Thyroid gland (tissue), 4 donors: ENCODE measurements at regions not wholly inside any gene's neighbourhood (a gene's known extent, or its start where the extent isn't known, plus 50 kb on each side); places are given as distances from the start of the nearest gene placed in this dataset.

Experiments
- DNase-seq, 2 donors: peaks; one replicate each; pipeline ENCODE4 v3.0.0-alpha.2; 2019
- H3K27ac ChIP-seq, 3 donors: fragments of 200-600 bp; sonication (generic); 1 replicate in 2 of 3; 2 replicates in 1 of 3; pipeline ENCODE4 v1.5.1; 2016 to 2019; ENCODE audit warnings: mild to moderate bottlenecking in 1 of 3, moderate library complexity in 1 of 3
- H3K27me3 ChIP-seq: fragments of 200-600 bp; sonication (generic); one replicate; pipeline ENCODE4 v1.5.1; 2019
- H3K36me3 ChIP-seq, 2 donors: fragments of 200-600 bp; sonication (generic); one replicate each; pipeline ENCODE4 v1.5.1; 2016 to 2019
- H3K4me1 ChIP-seq, 2 donors: fragments of 200-600 bp; sonication (generic); one replicate each; pipeline ENCODE4 v1.5.1; 2017 to 2019
- H3K4me3 ChIP-seq, 3 donors: fragments of 200-600 bp; sonication (generic); replicated peaks in 1 of 3; 1 replicate in 2 of 3; 2 replicates in 1 of 3; pipeline ENCODE4 v1.5.1; 2016; ENCODE audit warnings: mild to moderate bottlenecking in 1 of 3
- H3K9me3 ChIP-seq: fragments of 200-600 bp; sonication (generic); one replicate; pipeline ENCODE4 v1.5.1; 2017
- POLR2A ChIP-seq, 2 donors: fragments of 450-650 bp; IDR thresholded peaks; one replicate each; pipeline ENCODE4 v1.6.1; 2017; ENCODE audit warnings: antibody characterized with exemption in 2 of 2, mild to moderate bottlenecking in 2 of 2, moderate library complexity in 1 of 2
- WGBS, 2 donors: methylation state at CpG; one replicate each; pipeline ENCODE4 v1.1.5; 2017; 5-methylcytosine and 5-hydroxymethylcytosine counted together
- intact Hi-C: fragments of 100-400 bp; cut with DNase I; formaldehyde crosslinking; loops from one replicate; pipeline ENCODE4 v1.15.1; 2023
- TF ChIP-seq, protein P1 (sequence below), 6 experiments: fragments of 200-600 bp in 3 of 6; fragments of 450-650 bp in 3 of 6; sonication (generic) in 3 of 6; IDR thresholded peaks; one replicate each; pipeline ENCODE4 v1.5.1; 2016 to 2019; ENCODE audit warnings: antibody characterized with exemption in 6 of 6, mild to moderate bottlenecking in 2 of 6, inconsistent platforms in 1 of 6, moderate library complexity in 1 of 6

DNA sequence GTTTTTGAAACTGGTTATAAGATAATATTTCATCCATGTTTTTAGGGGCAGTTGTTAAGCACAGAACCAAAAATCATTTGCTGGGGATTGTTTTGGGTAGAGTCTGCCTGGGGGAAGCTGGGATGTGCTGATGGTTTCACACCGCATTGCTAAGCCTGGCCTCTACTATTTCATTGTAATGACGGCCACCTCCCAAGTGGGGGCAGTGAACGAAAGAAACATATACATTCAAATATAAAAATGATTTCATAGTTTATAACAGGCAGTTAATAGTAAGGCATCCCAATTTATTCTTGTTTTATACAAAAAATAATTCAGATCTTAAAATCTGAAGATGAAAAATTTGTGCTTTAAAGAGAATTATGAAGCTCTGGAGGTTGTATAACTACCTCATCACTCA, 750.8 kb downstream of the REEP3 start:
- Histone ChIP-seq H3K4me3 (no peak overlapping the region), H3K27ac (no peak overlapping the region), H3K36me3 (no peaks in the 10 kb centered on the region), H3K9me3 (no peaks in the 10 kb centered on the region), H3K27me3 (no peaks in the 10 kb centered on the region), H3K4me1 (no peaks in the 10 kb centered on the region)
- no peak for TF ChIP-seq POLR2A (IDR thresholded peaks at IDR 0.05)
- TF ChIP-seq, protein P1, sequence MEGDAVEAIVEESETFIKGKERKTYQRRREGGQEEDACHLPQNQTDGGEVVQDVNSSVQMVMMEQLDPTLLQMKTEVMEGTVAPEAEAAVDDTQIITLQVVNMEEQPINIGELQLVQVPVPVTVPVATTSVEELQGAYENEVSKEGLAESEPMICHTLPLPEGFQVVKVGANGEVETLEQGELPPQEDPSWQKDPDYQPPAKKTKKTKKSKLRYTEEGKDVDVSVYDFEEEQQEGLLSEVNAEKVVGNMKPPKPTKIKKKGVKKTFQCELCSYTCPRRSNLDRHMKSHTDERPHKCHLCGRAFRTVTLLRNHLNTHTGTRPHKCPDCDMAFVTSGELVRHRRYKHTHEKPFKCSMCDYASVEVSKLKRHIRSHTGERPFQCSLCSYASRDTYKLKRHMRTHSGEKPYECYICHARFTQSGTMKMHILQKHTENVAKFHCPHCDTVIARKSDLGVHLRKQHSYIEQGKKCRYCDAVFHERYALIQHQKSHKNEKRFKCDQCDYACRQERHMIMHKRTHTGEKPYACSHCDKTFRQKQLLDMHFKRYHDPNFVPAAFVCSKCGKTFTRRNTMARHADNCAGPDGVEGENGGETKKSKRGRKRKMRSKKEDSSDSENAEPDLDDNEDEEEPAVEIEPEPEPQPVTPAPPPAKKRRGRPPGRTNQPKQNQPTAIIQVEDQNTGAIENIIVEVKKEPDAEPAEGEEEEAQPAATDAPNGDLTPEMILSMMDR (IDR thresholded peaks at IDR 0.05), result no peak
- intact Hi-C loops, result no loop called here
- WGBS, 2 donors, result 42 to 45% methylated on average over 3 of the region's 3 CpGs
- no peak for DNase-seq

DNA sequence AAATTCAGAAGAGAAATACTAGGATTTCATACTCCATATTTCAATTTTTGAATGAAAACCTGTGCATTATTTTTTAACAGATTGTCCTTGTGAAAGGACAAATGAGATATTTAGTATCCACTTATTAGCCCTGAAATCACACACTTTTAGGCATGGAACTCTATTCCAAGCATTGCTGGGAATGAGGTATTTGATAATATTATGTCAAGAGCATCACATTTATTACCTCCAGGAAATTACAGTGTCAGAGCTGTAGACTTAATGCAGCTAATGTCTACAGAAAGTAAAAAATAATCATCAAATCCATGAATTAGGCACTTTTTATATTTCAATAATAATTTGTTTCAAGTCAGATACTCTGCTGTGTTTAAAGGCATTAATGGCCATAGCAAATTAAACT, 753.8 kb downstream of the REEP3 start:
- no peak for TF ChIP-seq POLR2A (IDR thresholded peaks at IDR 0.05)
- TF ChIP-seq, protein P1 (IDR thresholded peaks at IDR 0.05), result no peak
- intact Hi-C loops, result no loop called here

DNA sequence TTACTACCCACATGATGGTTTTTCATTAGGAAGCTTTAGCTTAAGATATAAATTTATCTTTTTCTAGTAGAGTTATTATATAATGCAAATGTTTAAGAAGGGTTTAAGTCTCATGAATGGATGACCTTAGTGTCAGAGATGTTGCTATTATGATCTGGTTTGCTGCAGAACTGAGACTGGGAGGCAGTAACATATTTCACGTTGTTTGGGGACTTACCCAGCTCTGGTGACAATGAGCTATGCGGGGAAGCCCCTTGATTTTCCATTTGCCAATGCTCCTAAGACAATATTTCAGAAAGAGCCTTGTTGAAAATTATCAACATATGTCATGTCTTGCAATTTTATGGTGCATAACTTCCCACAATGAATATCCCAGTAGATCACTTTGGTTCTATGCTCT, 754.6 kb downstream of the REEP3 start:
- 76 to 78% methylated on average over 2 of the region's 2 CpGs for WGBS, 2 donors
- intact Hi-C loops, result no loop called here

More for the DNA sequence above, 753.8 kb downstream of the REEP3 start:
- Histone ChIP-seq H3K4me1 (no peaks in the 10 kb centered on the region), H3K9me3 (no peaks in the 10 kb centered on the region), H3K36me3 (no peaks in the 10 kb centered on the region), H3K27ac (no peak overlapping the region), H3K4me3 (no peak overlapping the region), H3K27me3 (no peaks in the 10 kb centered on the region)
- no peak for DNase-seq

DNA sequence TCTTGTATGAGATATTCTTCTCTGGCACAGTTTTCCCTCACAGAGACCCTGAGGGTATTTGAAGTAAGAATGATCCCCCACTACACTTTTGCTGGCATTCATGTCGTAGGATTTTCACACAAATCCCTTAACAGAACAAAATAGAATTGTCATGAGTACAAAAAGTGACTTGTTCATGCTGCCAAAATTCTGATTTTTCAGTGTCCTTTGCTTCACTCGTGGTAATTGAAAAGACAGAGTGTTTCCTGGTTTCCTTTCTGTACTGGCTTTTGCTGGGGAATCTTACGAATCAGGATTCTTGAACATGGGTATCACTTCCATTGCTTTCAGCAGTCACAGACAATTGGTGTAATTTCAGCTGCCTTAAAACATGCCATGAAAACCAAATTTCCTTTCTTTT, 756.3 kb downstream of the REEP3 start:
- Histone ChIP-seq H3K27me3 (no peaks in the 10 kb centered on the region), H3K4me1 (no peaks in the 10 kb centered on the region), H3K27ac (no peak overlapping the region), H3K36me3 (no peaks in the 10 kb centered on the region), H3K4me3 (no peak overlapping the region), H3K9me3 (no peaks in the 10 kb centered on the region)
- 65 to 81% methylated on average over 3 of the region's 3 CpGs for WGBS, 2 donors
- no peak for DNase-seq
- no peak for TF ChIP-seq POLR2A (IDR thresholded peaks at IDR 0.05)
- TF ChIP-seq, protein P1 (IDR thresholded peaks at IDR 0.05), result no peak
- intact Hi-C loops, result no loop called here

More for the DNA sequence above, 754.6 kb downstream of the REEP3 start:
- Histone ChIP-seq H3K4me3 (no peak overlapping the region), H3K27ac (no peak overlapping the region), H3K27me3 (no peaks in the 10 kb centered on the region), H3K4me1 (no peaks in the 10 kb centered on the region), H3K36me3 (no peaks in the 10 kb centered on the region), H3K9me3 (no peaks in the 10 kb centered on the region)
- TF ChIP-seq, protein P1 (IDR thresholded peaks at IDR 0.05), result no peak
- TF ChIP-seq POLR2A (IDR thresholded peaks at IDR 0.05), result no peak
- no peak for DNase-seq

DNA sequence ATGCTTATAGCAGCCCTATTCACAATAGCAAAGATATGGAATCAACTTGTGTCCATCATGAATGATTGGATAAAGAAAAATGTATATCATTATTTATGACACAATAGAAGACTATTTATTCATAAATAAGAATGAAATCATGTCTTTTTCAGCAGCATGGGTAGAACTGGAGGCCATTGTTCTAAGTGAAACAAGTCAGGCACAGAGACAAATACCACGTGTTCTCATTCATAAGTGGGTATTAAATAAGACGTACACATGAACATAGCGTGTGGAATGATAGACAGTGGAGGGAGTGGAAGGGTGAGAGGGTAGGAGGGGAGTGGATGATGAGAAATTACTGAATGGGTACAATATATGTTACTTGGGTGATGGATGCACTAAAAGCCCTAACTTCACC, 762.4 kb downstream of the REEP3 start:
- Histone ChIP-seq H3K4me1 (no peaks in the 10 kb centered on the region), H3K27me3 (no peaks in the 10 kb centered on the region), H3K36me3 (no peaks in the 10 kb centered on the region), H3K4me3 (no peak overlapping the region), H3K9me3 (no peaks in the 10 kb centered on the region), H3K27ac (no peak overlapping the region)
- 87% methylated on average over 3 of the region's 3 CpGs for WGBS, 2 donors
- TF ChIP-seq, protein P1 (IDR thresholded peaks at IDR 0.05), result no peak
- no peak for TF ChIP-seq POLR2A (IDR thresholded peaks at IDR 0.05)
- intact Hi-C loops, result no loop called here
- no peak for DNase-seq
